Kidney epithelial cell (primary cell): ENCODE measurements at regions not wholly inside any gene's neighbourhood (a gene's known extent, or its start where the extent isn't known, plus 50 kb on each side); places are given as distances from the start of the nearest gene placed in this dataset.

Experiments
- DNase-seq: peaks from one replicate; pipeline ENCODE4 v3.0.0-alpha.2; 2010; ENCODE audit warnings: low read depth
- H3K27me3 ChIP-seq: 2 replicates; pipeline ENCODE4 v1.6.0; 2011; ENCODE audit warnings: low read length; ENCODE audit not compliant: control insufficient read depth, insufficient read depth
- H3K36me3 ChIP-seq: 2 replicates; pipeline ENCODE4 v1.5.1; 2011; ENCODE audit warnings: low read length; ENCODE audit not compliant: control insufficient read depth, insufficient read depth
- H3K4me3 ChIP-seq: 2 replicates; pipeline ENCODE4 v1.5.1; 2011; ENCODE audit warnings: low read depth, mild to moderate bottlenecking, control low read depth, low read length
- TF ChIP-seq, protein P1 (sequence below): IDR thresholded peaks from 2 replicates; pipeline ENCODE4 v1.5.1; 2011; ENCODE audit warnings: mild to moderate bottlenecking, moderate library complexity, low read length, control low read depth, inconsistent platforms; ENCODE audit not compliant: insufficient read depth, poor library complexity, severe bottlenecking

- DNase-seq: no peak
- H3K4me3 ChIP-seq: peak overlapping the region; percentile 82
- H3K36me3 ChIP-seq: no peaks in the 10 kb centered on the region
- H3K27me3 ChIP-seq: no peaks in the 10 kb centered on the region
- TF ChIP-seq, protein P1, sequence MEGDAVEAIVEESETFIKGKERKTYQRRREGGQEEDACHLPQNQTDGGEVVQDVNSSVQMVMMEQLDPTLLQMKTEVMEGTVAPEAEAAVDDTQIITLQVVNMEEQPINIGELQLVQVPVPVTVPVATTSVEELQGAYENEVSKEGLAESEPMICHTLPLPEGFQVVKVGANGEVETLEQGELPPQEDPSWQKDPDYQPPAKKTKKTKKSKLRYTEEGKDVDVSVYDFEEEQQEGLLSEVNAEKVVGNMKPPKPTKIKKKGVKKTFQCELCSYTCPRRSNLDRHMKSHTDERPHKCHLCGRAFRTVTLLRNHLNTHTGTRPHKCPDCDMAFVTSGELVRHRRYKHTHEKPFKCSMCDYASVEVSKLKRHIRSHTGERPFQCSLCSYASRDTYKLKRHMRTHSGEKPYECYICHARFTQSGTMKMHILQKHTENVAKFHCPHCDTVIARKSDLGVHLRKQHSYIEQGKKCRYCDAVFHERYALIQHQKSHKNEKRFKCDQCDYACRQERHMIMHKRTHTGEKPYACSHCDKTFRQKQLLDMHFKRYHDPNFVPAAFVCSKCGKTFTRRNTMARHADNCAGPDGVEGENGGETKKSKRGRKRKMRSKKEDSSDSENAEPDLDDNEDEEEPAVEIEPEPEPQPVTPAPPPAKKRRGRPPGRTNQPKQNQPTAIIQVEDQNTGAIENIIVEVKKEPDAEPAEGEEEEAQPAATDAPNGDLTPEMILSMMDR: no peak
These were observed 82.2 kb upstream of the AK4 start for GRCh38 chr1:65065524-65066418.

- H3K27me3 ChIP-seq: no peaks in the 10 kb centered on the region
- no peak for DNase-seq
- TF ChIP-seq, protein P1: no peak
- H3K4me3 ChIP-seq: peak overlapping the region; percentile 82
- H3K36me3 ChIP-seq: no peaks in the 10 kb centered on the region
These were observed 81.6 kb upstream of the AK4 start for GRCh38 chr1:65066419-65066765.

DNA sequence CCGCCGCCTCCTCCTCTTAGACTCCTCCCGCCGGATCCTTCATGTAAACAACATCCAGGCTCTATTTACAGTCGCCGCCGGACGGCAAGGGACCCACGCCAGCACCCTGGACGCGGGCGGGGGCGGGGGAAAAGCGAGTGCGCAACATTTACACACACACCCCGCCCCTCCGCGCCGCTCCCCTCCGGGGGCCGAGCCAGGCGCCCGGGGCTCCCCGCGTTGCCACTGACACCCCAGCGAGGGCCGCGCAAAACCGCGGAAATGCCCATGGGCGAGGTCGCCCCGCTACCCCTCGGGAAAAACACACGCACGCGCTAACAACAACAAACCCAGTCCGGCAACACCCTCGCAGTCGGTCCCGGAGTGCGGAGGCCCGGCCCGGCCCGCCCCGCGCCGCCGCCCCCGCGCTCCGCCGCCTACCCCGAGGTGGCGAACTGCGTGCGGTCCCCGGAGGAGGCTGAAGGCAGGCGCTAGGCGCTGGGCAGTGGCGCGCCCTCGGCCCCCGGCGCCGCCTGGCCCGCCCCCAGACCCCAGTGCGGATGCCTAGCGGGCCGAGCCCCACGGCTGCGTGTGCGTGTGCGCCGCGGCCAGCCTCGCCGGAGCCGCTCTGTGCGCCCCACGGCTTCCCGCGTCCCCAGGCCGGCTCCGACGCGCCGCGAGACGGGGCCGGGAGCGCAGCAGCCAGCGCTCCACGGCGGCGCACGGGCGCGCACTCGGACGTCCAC is 81.1 kb upstream of the AK4 start:
- no peak for DNase-seq
- Histone ChIP-seq H3K36me3 (no peaks in the 10 kb centered on the region), H3K4me3 (peak overlapping the region; percentile 82), H3K27me3 (no peaks in the 10 kb centered on the region)
- TF ChIP-seq, protein P1: no peak

DNA sequence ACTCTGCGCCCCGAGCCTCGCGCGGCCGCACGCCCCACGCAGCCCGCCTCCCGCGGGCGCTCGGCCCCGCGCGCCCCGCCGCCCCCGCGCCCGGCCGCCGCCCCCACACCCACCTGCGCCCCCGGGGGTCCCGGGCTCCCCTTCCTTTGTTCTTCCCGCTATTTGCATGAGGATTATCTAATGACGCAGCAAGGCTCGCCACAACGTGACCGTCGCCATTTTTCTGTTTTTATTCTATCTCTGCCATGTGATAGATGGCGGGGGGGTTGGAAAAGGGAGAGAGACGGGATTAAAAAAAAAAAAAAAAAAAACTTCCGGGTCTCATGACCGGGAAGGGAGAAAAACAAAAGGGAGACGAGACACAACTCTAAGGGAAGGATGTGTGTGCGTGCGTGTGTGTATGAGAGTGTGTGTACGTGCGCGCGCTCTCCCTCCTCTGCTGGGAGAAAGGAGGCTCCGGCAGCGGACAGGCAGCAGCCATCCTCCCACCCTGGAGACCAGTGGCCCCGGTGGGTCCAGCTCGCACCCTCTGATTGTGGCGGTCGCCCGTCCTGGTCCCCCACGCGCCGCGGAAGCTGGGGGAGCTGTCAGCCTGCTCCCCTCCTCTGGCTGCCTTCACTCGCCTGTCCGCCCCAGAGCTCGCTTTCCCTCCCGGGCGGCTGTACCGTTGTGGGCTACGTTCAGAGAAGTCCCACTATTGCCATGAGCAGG is 80.4 kb upstream of the AK4 start:
- DNase-seq: peak; percentile 34
- H3K27me3 ChIP-seq: no peaks in the 10 kb centered on the region
- TF ChIP-seq, protein P1: no peak
- no peaks in the 10 kb centered on the region for H3K36me3 ChIP-seq
- peak overlapping the region; percentile 82 for H3K4me3 ChIP-seq

DNA sequence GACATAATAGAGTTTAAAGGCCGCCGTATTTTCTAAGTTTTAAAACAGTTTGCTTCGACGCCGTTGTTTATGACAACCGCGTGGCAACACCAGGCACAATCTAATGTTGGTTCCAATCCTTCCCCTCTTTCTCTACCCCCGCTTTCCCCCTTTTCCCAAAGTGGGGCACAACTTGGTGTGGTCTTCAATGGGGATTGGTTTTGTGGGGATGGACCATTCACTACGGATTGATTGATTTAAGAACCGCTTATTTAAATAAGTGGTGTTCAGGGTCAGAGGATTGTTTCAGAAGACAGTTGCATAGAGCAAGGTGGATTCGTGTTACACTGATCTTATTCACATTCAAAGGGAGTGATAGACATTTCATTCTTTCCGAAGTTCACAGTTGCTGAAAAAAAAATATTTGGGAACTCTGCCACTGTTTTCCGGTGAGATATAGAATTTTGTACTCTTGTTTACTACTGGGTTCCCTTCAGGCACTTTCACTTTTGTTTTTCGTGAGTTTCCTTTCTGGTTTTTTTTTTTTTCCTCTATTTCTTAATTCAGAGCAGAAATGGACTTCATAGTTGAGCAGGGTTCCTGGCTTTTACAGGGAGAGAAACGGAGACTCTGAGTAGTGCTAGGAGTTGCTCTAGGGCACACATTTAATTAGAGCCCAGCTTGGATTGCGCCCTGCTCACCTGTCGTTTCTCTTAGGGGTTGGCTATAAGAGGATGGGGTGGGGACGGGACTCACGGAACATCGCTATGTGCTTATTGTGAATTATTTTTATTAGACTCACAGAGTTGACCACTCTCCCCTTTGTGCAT is 79.6 kb upstream of the AK4 start:
- Histone ChIP-seq H3K27me3 (no peaks in the 10 kb centered on the region), H3K36me3 (no peaks in the 10 kb centered on the region), H3K4me3 (peak overlapping the region; percentile 82)
- TF ChIP-seq, protein P1: no peak
- no peak for DNase-seq
